H1 (cell line): ENCODE measurements at regions not wholly inside any gene's neighbourhood (a gene's known extent, or its start where the extent isn't known, plus 50 kb on each side); places are given as distances from the start of the nearest gene placed in this dataset.

ENCODE experiments used
- CTCF ChIA-PET: fragments of 300-600 bp; sonication (Branson Sonifier 250); formaldehyde crosslinking; loops from one replicate; lab custom pipeline; 2021; ENCODE audit not compliant: partially characterized antibody; lab: Charles Lee
- POLR2A ChIA-PET: fragments of 300-600 bp; sonication (Branson Sonifier 250); formaldehyde crosslinking; loops from one replicate; lab custom pipeline; 2021; ENCODE audit warnings: inconsistent platforms; ENCODE audit not compliant: partially characterized antibody; lab: Charles Lee
- DNase-seq, 2 experiments: peaks; one replicate each; pipeline versions ENCODE4 v3.0.0 to v3.0.0-alpha.2; 2010 to 2022; ENCODE audit warnings: low spot score in 2 of 2, low read depth in 1 of 2, mixed read lengths in 1 of 2
- FAIRE-seq: peaks from 2 replicates; lab custom pipeline; 2011; peaks lifted over from hg19 to GRCh38; lab: Jason Lieb, UNC
- H2AFZ ChIP-seq: 2 replicates; pipeline ENCODE4 v1.8.1; 2012; ENCODE audit warnings: low read length, inconsistent platforms
- H2AK5ac ChIP-seq: 2 replicates; pipeline ENCODE4 v1.6.1; 2013; ENCODE audit warnings: low read depth, low read length
- H2BK120ac ChIP-seq: replicated peaks from 2 replicates; pipeline ENCODE3; 2013; ENCODE audit warnings: low read depth, low read length, inconsistent platforms
- H2BK12ac ChIP-seq: 2 replicates; pipeline ENCODE4 v1.6.1; 2013; ENCODE audit warnings: low read depth, low read length
- H2BK15ac ChIP-seq: 2 replicates; pipeline ENCODE4 v1.6.1; 2013; ENCODE audit warnings: low read length
- H2BK20ac ChIP-seq: 2 replicates; pipeline ENCODE4 v1.6.1; 2013; ENCODE audit warnings: low read length
- H2BK5ac ChIP-seq: 2 replicates; pipeline ENCODE4 v1.6.1; 2013; ENCODE audit warnings: low read depth, low read length
- H3K14ac ChIP-seq: 2 replicates; pipeline ENCODE4 v1.6.1; 2013; ENCODE audit warnings: inconsistent platforms; ENCODE audit not compliant: insufficient read length
- H3K18ac ChIP-seq: 2 replicates; pipeline ENCODE4 v1.6.1; 2013; ENCODE audit warnings: low read length; ENCODE audit errors: extremely low read depth
- H3K23ac ChIP-seq: 2 replicates; pipeline ENCODE4 v1.6.1; 2013; ENCODE audit warnings: inconsistent platforms; ENCODE audit not compliant: insufficient read length
- H3K23me2 ChIP-seq: 2 replicates; pipeline ENCODE4 v1.6.1; 2013; ENCODE audit warnings: low read depth, low read length
- H3K27ac ChIP-seq: 2 replicates; pipeline ENCODE4 v1.6.1; 2011; ENCODE audit warnings: low read depth, low read length, inconsistent platforms
- H3K27me3 ChIP-seq, 4 experiments: replicated peaks in 1 of 4; 1 replicate in 1 of 4; 2 replicates in 3 of 4; pipeline versions ENCODE4 v1.6.1 to v1.8.1; 2011 to 2013; ENCODE audit warnings: low read length in 3 of 4, mild to moderate bottlenecking in 3 of 4, inconsistent platforms in 2 of 4, mixed read lengths in 2 of 4, moderate library complexity in 1 of 4; ENCODE audit not compliant: control insufficient read depth in 3 of 4, insufficient read depth in 3 of 4; ENCODE audit errors: extremely low read depth in 1 of 4
- H3K36me3 ChIP-seq, 4 experiments: 2 replicates each; pipeline versions ENCODE4 v1.6.1 to v1.8.1; 2011 to 2013; ENCODE audit warnings: mild to moderate bottlenecking in 4 of 4, low read length in 3 of 4, moderate library complexity in 2 of 4, control low read depth in 1 of 4, inconsistent platforms in 1 of 4; ENCODE audit not compliant: insufficient read depth in 4 of 4, control insufficient read depth in 2 of 4
- H3K4ac ChIP-seq: replicated peaks from 2 replicates; pipeline ENCODE3; 2013; ENCODE audit warnings: low read length, low read depth, mixed read lengths, inconsistent platforms; ENCODE audit not compliant: insufficient read length
- H3K4me1 ChIP-seq, 4 experiments: replicated peaks in 1 of 4; 1 replicate in 1 of 4; 2 replicates in 3 of 4; pipeline versions ENCODE4 v1.6.1 to v1.8.1; 2011 to 2013; ENCODE audit warnings: low read length in 3 of 4, inconsistent platforms in 2 of 4, mixed read lengths in 1 of 4; ENCODE audit not compliant: insufficient read depth in 4 of 4, control insufficient read depth in 3 of 4
- H3K4me2 ChIP-seq, 2 experiments: 2 replicates each; pipeline versions ENCODE4 v1.6.1 to v1.8.1; 2011 to 2013; ENCODE audit warnings: low read depth in 2 of 2, low read length in 2 of 2, control low read depth in 1 of 2, inconsistent platforms in 1 of 2, mild to moderate bottlenecking in 1 of 2; ENCODE audit not compliant: insufficient read depth in 1 of 2
- H3K4me3 ChIP-seq, 4 experiments: fragments of 200-600, 300-600 bp in 1 of 4; sonication (generic), shearing (Covaris generic), sonication (Bioruptor Twin) in 1 of 4; 2 replicates each; pipeline versions ENCODE4 v1.5.1 to v1.8.1; 2011 to 2016; ENCODE audit warnings: low read length in 4 of 4, low read depth in 3 of 4, control low read depth in 2 of 4, inconsistent platforms in 2 of 4, mild to moderate bottlenecking in 2 of 4, mixed read lengths in 1 of 4, moderate library complexity in 1 of 4; ENCODE audit not compliant: insufficient read depth in 2 of 4; ENCODE audit errors: extremely low read depth in 1 of 4
- H3K56ac ChIP-seq: replicated peaks from 2 replicates; pipeline ENCODE3; 2013; ENCODE audit warnings: low read depth, mild to moderate bottlenecking, mixed read lengths, low read length, inconsistent platforms; ENCODE audit not compliant: insufficient read length
- H3K79me1 ChIP-seq: 2 replicates; pipeline ENCODE4 v1.6.1; 2013; ENCODE audit warnings: low read depth, low read length, control low read depth
- H3K79me2 ChIP-seq, 2 experiments: 2 replicates each; pipeline versions ENCODE4 v1.6.1 to v1.8.1; 2012 to 2013; ENCODE audit warnings: low read length in 2 of 2, mild to moderate bottlenecking in 2 of 2, inconsistent platforms in 1 of 2; ENCODE audit not compliant: insufficient read depth in 2 of 2, control insufficient read depth in 1 of 2
- H3K9ac ChIP-seq, 4 experiments: replicated peaks in 1 of 4; 1 replicate in 1 of 4; 2 replicates in 3 of 4; pipeline versions ENCODE4 v1.6.1 to v1.8.1; 2011 to 2013; ENCODE audit warnings: low read depth in 3 of 4, low read length in 3 of 4, control low read depth in 2 of 4, mild to moderate bottlenecking in 2 of 4, moderate library complexity in 2 of 4, inconsistent platforms in 1 of 4; ENCODE audit errors: extremely low read depth in 1 of 4
- H3K9me3 ChIP-seq, 2 experiments: 2 replicates each; pipeline versions ENCODE4 v1.6.1 to v1.8.1; 2012 to 2013; ENCODE audit warnings: mild to moderate bottlenecking in 2 of 2, moderate library complexity in 2 of 2, control low read depth in 1 of 2, inconsistent platforms in 1 of 2, low read depth in 1 of 2, low read length in 1 of 2, mixed read lengths in 1 of 2; ENCODE audit not compliant: insufficient read depth in 2 of 2
- H4K20me1 ChIP-seq, 2 experiments: replicated peaks in 1 of 2; 2 replicates each; pipeline versions ENCODE3 to v1.8.1; 2011 to 2013; ENCODE audit warnings: inconsistent platforms in 2 of 2, low read length in 2 of 2, mild to moderate bottlenecking in 1 of 2; ENCODE audit not compliant: insufficient read depth in 2 of 2, control insufficient read depth in 1 of 2
- H4K5ac ChIP-seq: 2 replicates; pipeline ENCODE4 v1.6.1; 2013; ENCODE audit warnings: low read length, low read depth, mixed read lengths, inconsistent platforms; ENCODE audit not compliant: insufficient read length
- H4K8ac ChIP-seq: 2 replicates; pipeline ENCODE4 v1.8.0; 2013; ENCODE audit warnings: mild to moderate bottlenecking, moderate library complexity, low read length, inconsistent platforms; ENCODE audit not compliant: insufficient read depth; ENCODE audit errors: extremely low read depth
- H4K91ac ChIP-seq: replicated peaks from 2 replicates; pipeline ENCODE3; 2013; ENCODE audit warnings: low read length, mixed read lengths, inconsistent platforms; ENCODE audit not compliant: insufficient read length
- ASH2L ChIP-seq: fragments of 200-600, 300-600 bp; sonication (generic); IDR thresholded peaks from one replicate; pipeline ENCODE4 v1.7.1; 2017; ENCODE audit warnings: low read length
- CEBPB ChIP-seq: IDR thresholded peaks from 2 replicates; pipeline ENCODE4 v1.6.1; 2012; ENCODE audit warnings: low read depth, low read length
- CREB1 ChIP-seq: IDR thresholded peaks from 2 replicates; pipeline ENCODE4 v1.6.1; 2012; ENCODE audit warnings: inconsistent platforms
- EGR1 ChIP-seq: IDR thresholded peaks from 2 replicates; pipeline ENCODE4 v1.6.1; 2011; ENCODE audit warnings: low read depth, low read length, borderline replicate concordance
- JUND ChIP-seq: IDR thresholded peaks from 2 replicates; pipeline ENCODE4 v1.6.1; 2011; ENCODE audit warnings: mild to moderate bottlenecking, improper control_type of control experiment, low read length
- KDM1A ChIP-seq: fragments of 200-600, 300-600 bp; sonication (generic); IDR thresholded peaks from 2 replicates; pipeline ENCODE4 v1.7.1; 2016; ENCODE audit warnings: mild to moderate bottlenecking, low read length, borderline replicate concordance
- NANOG ChIP-seq: IDR thresholded peaks from 2 replicates; pipeline ENCODE4 v1.6.1; 2011; ENCODE audit warnings: low read length, low read depth, mild to moderate bottlenecking, inconsistent platforms; ENCODE audit not compliant: insufficient read depth, poor library complexity, severe bottlenecking
- PHF8 ChIP-seq: fragments of 200-600 bp; sonication (generic); conservative IDR thresholded peaks from 2 replicates; pipeline ENCODE4 v1.7.1; 2012; ENCODE audit warnings: low read depth, mild to moderate bottlenecking, inconsistent platforms, low read length, moderate library complexity
- POLR2A ChIP-seq, 2 experiments: IDR thresholded peaks; 1 replicate in 1 of 2; 2 replicates in 1 of 2; pipeline ENCODE4 v1.6.1; 2011; ENCODE audit warnings: low read depth in 2 of 2, low read length in 2 of 2, mild to moderate bottlenecking in 2 of 2; ENCODE audit errors: control extremely low read depth in 1 of 2
- RBBP5 ChIP-seq: IDR thresholded peaks from 2 replicates; pipeline ENCODE4 v1.7.1; 2012; ENCODE audit warnings: low read depth, mild to moderate bottlenecking, inconsistent platforms, low read length, moderate library complexity, borderline replicate concordance
- RFX5 ChIP-seq: IDR thresholded peaks from 2 replicates; pipeline ENCODE4 v1.6.1; 2011; ENCODE audit warnings: low read depth, low read length, improper control_type of control experiment, borderline replicate concordance
- SIRT6 ChIP-seq: IDR thresholded peaks from one replicate; pipeline ENCODE4 v1.7.1; 2012; ENCODE audit warnings: low read length, inconsistent platforms
- SP1 ChIP-seq: IDR thresholded peaks from 2 replicates; pipeline ENCODE4 v1.6.1; 2011; ENCODE audit warnings: low read depth, low read length
- SUZ12 ChIP-seq: fragments of 200-600 bp; sonication (generic); IDR thresholded peaks from 2 replicates; pipeline ENCODE4 v1.6.1; 2012; ENCODE audit warnings: mild to moderate bottlenecking, inconsistent platforms, low read length, moderate library complexity, mixed read lengths
- TEAD4 ChIP-seq: IDR thresholded peaks from 2 replicates; pipeline ENCODE4 v1.6.1; 2012; ENCODE audit warnings: low read depth, low read length, inconsistent platforms, mixed read lengths
- WGBS, 2 experiments: shearing (Covaris generic) in 1 of 2; methylation state at CpG; one replicate each; pipeline versions ENCODE4 v1.1.6 to v1.1.7; 2013 to 2015; ENCODE audit warnings: low lambda C conversion rate in 2 of 2, mixed read lengths in 2 of 2, inconsistent platforms in 1 of 2, low coverage in 1 of 2, missing lambda C conversion rate in 1 of 2; ENCODE audit not compliant: insufficient replicate concordance in 2 of 2, insufficient coverage in 1 of 2, insufficient read length in 1 of 2; ENCODE audit errors: extremely low coverage in 1 of 2, missing lambda C conversion rate in 1 of 2; 5-methylcytosine and 5-hydroxymethylcytosine counted together
- TF ChIP-seq, protein P1 (sequence below): IDR thresholded peaks from 2 replicates; pipeline ENCODE4 v1.6.1; 2011; ENCODE audit warnings: low read depth, mild to moderate bottlenecking, low read length; ENCODE audit not compliant: insufficient read depth

DNA sequence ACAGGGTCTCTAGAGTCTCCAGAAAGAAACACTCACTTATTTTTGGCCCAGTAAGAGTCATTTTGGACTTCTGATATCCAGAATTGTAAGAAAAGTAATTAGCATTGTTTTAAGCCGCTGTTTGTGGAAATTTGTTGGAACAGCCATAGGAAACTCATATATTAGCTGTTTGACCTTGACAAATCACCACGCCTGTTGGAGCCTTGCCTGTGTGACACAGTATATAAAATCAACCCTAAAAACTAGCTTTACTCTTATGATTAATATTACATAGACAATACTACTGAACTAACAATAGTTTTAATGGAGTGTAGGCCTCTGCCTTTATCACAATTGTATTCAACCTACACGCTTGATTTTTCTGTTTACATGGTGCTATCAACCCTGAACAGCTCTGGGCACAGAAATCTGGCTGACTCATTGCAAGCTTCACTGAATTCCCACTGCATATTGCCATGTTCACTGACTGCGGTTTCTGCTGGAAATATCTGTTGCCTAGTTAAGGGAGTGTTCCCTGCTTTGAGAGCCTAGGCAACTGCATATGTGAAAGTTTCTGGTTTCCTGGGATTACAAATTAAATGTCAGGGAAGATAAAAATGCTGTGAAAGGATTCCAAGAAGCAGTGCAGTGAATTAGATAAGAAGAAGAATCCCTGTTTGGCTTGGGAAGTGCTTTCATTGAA, 419.5 kb upstream of the DEPDC1 start:
- no peaks in the 10 kb centered on the region for H3K23me2 ChIP-seq
- H4K8ac ChIP-seq: no peak overlapping the region
- H3K36me3 ChIP-seq: no peaks in the 10 kb centered on the region
- H3K9me3 ChIP-seq: no peaks in the 10 kb centered on the region
- H4K5ac ChIP-seq: no peak overlapping the region
- no peaks in the 10 kb centered on the region for H3K27me3 ChIP-seq
- ChIA-PET CTCF (no interaction called here), POLR2A (no interaction called here)
- H2BK5ac ChIP-seq: no peak overlapping the region
- no peak overlapping the region for H2BK20ac ChIP-seq
- H3K4me2 ChIP-seq: no peak overlapping the region
- H3K27ac ChIP-seq: no peak overlapping the region
- H3K14ac ChIP-seq: no peak overlapping the region
- no peaks in the 10 kb centered on the region for H3K79me1 ChIP-seq
- no peak overlapping the region for H3K56ac ChIP-seq
- no peak overlapping the region for H2BK120ac ChIP-seq
- FAIRE-seq (no peak), DNase-seq (no peak)
- no peaks in the 10 kb centered on the region for H3K4me1 ChIP-seq
- no peak overlapping the region for H3K9ac ChIP-seq
- H2AK5ac ChIP-seq: no peak overlapping the region
- H3K4me3 ChIP-seq: no peak overlapping the region
- no peak overlapping the region for H3K4ac ChIP-seq
- no peaks in the 10 kb centered on the region for H3K79me2 ChIP-seq
- H3K18ac ChIP-seq: no peak overlapping the region
- H3K23ac ChIP-seq: no peak overlapping the region
- no peak overlapping the region for H4K91ac ChIP-seq
- H2BK12ac ChIP-seq: no peak overlapping the region
- WGBS, 2 experiments: 87% methylated on average over 4 of the region's 4 CpGs; no CpG with 5 or more reads in 1 of the 2 experiments
- H4K20me1 ChIP-seq: no peaks in the 10 kb centered on the region
- H2AFZ ChIP-seq: no peak overlapping the region
- no peak overlapping the region for H2BK15ac ChIP-seq
- no peak for TF ChIP-seq SIRT6
- no peak for TF ChIP-seq ASH2L
- TF ChIP-seq RFX5: no peak
- no peak for TF ChIP-seq RBBP5
- TF ChIP-seq SUZ12: no peak
- no peak for TF ChIP-seq KDM1A
- no peak for TF ChIP-seq PHF8
- TF ChIP-seq TEAD4: no peak
- TF ChIP-seq JUND: no peak
- TF ChIP-seq POLR2A (IDR thresholded peaks at IDR 0.05; ENCODE audit: control extremely low read depth in 1 of 2, low read depth in 2 of 2, low read length in 2 of 2): no peak
- TF ChIP-seq CREB1: no peak
- no peak for TF ChIP-seq SP1
- no peak for TF ChIP-seq EGR1
- TF ChIP-seq, protein P1, sequence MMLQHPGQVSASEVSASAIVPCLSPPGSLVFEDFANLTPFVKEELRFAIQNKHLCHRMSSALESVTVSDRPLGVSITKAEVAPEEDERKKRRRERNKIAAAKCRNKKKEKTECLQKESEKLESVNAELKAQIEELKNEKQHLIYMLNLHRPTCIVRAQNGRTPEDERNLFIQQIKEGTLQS: no peak
- TF ChIP-seq NANOG: no peak
- no peak for TF ChIP-seq CEBPB
